ENCODE measurements at regions not wholly inside any gene's neighbourhood (a gene's known extent, or its start where the extent isn't known, plus 50 kb on each side); places are given as distances from the start of the nearest gene placed in this dataset.

- DNase-seq (ENCODE audit: low spot score) = no peak
- TF ChIP-seq CTCF (IDR thresholded peaks at IDR 0.05; ENCODE audit: borderline replicate concordance, control extremely low read depth, extremely low read depth, insufficient read depth, missing control alignments) = no peak
- in situ Hi-C loops (cut with MboI; ENCODE audit: low sequenced_read_pairs, unreplicated experiment) = no loop called here
These were observed 445.8 kb upstream of the CITED2 start for GRCh38 chr6:139820210-139820609.

- in situ Hi-C loops (cut with MboI; ENCODE audit: low sequenced_read_pairs, unreplicated experiment) = no loop called here
- TF ChIP-seq CTCF (IDR thresholded peaks at IDR 0.05; ENCODE audit: borderline replicate concordance, control extremely low read depth, extremely low read depth, insufficient read depth, missing control alignments) = no peak
These were observed 445.3 kb upstream of the CITED2 start for GRCh38 chr6:139819776-139820175.

GRCh38 chr6:139812939-139813338 lies 438.5 kb upstream of the CITED2 start:
- TF ChIP-seq CTCF (IDR thresholded peaks at IDR 0.05; ENCODE audit: borderline replicate concordance, control extremely low read depth, extremely low read depth, insufficient read depth, missing control alignments) = no peak
- DNase-seq (ENCODE audit: low spot score) = no peak
- in situ Hi-C loops (cut with MboI; ENCODE audit: low sequenced_read_pairs, unreplicated experiment) = no loop called here

More at GRCh38 chr6:139819776-139820175, 445.3 kb upstream of the CITED2 start:
- DNase-seq (ENCODE audit: low spot score) = no peak

- in situ Hi-C loops (cut with MboI; ENCODE audit: low sequenced_read_pairs, unreplicated experiment) = no loop called here
- TF ChIP-seq CTCF (IDR thresholded peaks at IDR 0.05; ENCODE audit: borderline replicate concordance, control extremely low read depth, extremely low read depth, insufficient read depth, missing control alignments) = no peak
- DNase-seq (ENCODE audit: low spot score) = no peak
These were observed 427.3 kb upstream of the CITED2 start for GRCh38 chr6:139801571-139802321.

GRCh38 chr6:139800837-139801236 lies 426.4 kb upstream of the CITED2 start:
- in situ Hi-C loops (cut with MboI; ENCODE audit: low sequenced_read_pairs, unreplicated experiment) = no loop called here
- TF ChIP-seq CTCF (IDR thresholded peaks at IDR 0.05; ENCODE audit: borderline replicate concordance, control extremely low read depth, extremely low read depth, insufficient read depth, missing control alignments) = no peak
- no peak for DNase-seq (ENCODE audit: low spot score)

- no peak for DNase-seq (ENCODE audit: low spot score)
- no peak for TF ChIP-seq CTCF (IDR thresholded peaks at IDR 0.05; ENCODE audit: borderline replicate concordance, control extremely low read depth, extremely low read depth, insufficient read depth, missing control alignments)
- in situ Hi-C loops (cut with MboI; ENCODE audit: low sequenced_read_pairs, unreplicated experiment) = no loop called here
These were observed 416.1 kb upstream of the CITED2 start for GRCh38 chr6:139790527-139790926.
